H9 (cell line): ENCODE measurements at regions not wholly inside any gene's neighbourhood (a gene's known extent, or its start where the extent isn't known, plus 50 kb on each side); places are given as distances from the start of the nearest gene placed in this dataset.

Experiments
- DNase-seq: peaks from one replicate; pipeline ENCODE4 v3.0.0-alpha.2; 2017
- H2AFZ ChIP-seq: one replicate; pipeline ENCODE4 v1.6.1; 2013; ENCODE audit warnings: mild to moderate bottlenecking, low read length, control low read depth, moderate library complexity
- H2AK5ac ChIP-seq: 2 replicates; pipeline ENCODE4 v1.6.1; 2013; ENCODE audit warnings: low read length, control low read depth, mixed read lengths; ENCODE audit not compliant: insufficient read length
- H2BK120ac ChIP-seq: one replicate; pipeline ENCODE4 v1.6.1; 2013; ENCODE audit warnings: low read depth, mild to moderate bottlenecking, low read length, control low read depth, inconsistent platforms; ENCODE audit not compliant: poor library complexity, severe bottlenecking
- H2BK12ac ChIP-seq: 2 replicates; pipeline ENCODE4 v1.6.1; 2013; ENCODE audit warnings: low read length, control low read depth, mixed read lengths, low read depth; ENCODE audit not compliant: insufficient read length
- H2BK15ac ChIP-seq: 2 replicates; pipeline ENCODE4 v1.6.1; 2013; ENCODE audit warnings: low read depth, low read length, control low read depth
- H2BK20ac ChIP-seq: one replicate; pipeline ENCODE4 v1.6.1; 2013; ENCODE audit warnings: low read depth, mild to moderate bottlenecking, low read length, control low read depth, inconsistent platforms; ENCODE audit not compliant: poor library complexity, severe bottlenecking
- H2BK5ac ChIP-seq: 2 replicates; pipeline ENCODE4 v1.6.1; 2013; ENCODE audit warnings: low read length, control low read depth, mixed read lengths; ENCODE audit not compliant: insufficient read length
- H3K14ac ChIP-seq: 2 replicates; pipeline ENCODE4 v1.6.1; 2013; ENCODE audit warnings: low read length, control low read depth; ENCODE audit not compliant: insufficient read depth
- H3K18ac ChIP-seq: 2 replicates; pipeline ENCODE4 v1.6.1; 2013; ENCODE audit warnings: low read depth, mild to moderate bottlenecking, mixed read lengths, low read length, control low read depth; ENCODE audit not compliant: insufficient read length
- H3K23ac ChIP-seq: 2 replicates; pipeline ENCODE4 v1.6.1; 2013; ENCODE audit warnings: low read length, control low read depth, mixed read lengths, low read depth; ENCODE audit not compliant: insufficient read length
- H3K23me2 ChIP-seq: 2 replicates; pipeline ENCODE4 v1.6.1; 2013; ENCODE audit warnings: low read depth, mild to moderate bottlenecking, mixed read lengths, low read length, control low read depth; ENCODE audit not compliant: insufficient read length, poor library complexity, severe bottlenecking
- H3K27ac ChIP-seq: 2 replicates; pipeline ENCODE4 v1.5.1; 2013; ENCODE audit warnings: low read length, control low read depth, mixed read lengths, low read depth; ENCODE audit not compliant: insufficient read length
- H3K27me3 ChIP-seq: 2 replicates; pipeline ENCODE4 v1.6.1; 2013; ENCODE audit warnings: low read length, control low read depth, inconsistent platforms; ENCODE audit not compliant: insufficient read depth
- H3K4ac ChIP-seq: 2 replicates; pipeline ENCODE4 v1.6.1; 2013; ENCODE audit warnings: low read depth, mild to moderate bottlenecking, control low read depth, inconsistent platforms, low read length, moderate library complexity
- H3K4me1 ChIP-seq: 2 replicates; pipeline ENCODE4 v1.6.1; 2013; ENCODE audit warnings: low read length, control low read depth, inconsistent platforms; ENCODE audit not compliant: insufficient read depth
- H3K4me2 ChIP-seq: 2 replicates; pipeline ENCODE4 v1.6.1; 2013; ENCODE audit warnings: low read length, control low read depth, mixed read lengths; ENCODE audit not compliant: insufficient read length, insufficient read depth
- H3K56ac ChIP-seq: 2 replicates; pipeline ENCODE4 v1.6.1; 2013; ENCODE audit warnings: low read depth, mild to moderate bottlenecking, mixed read lengths, low read length, control low read depth; ENCODE audit not compliant: insufficient read length
- H3K79me1 ChIP-seq: 2 replicates; pipeline ENCODE4 v1.6.1; 2013; ENCODE audit warnings: low read depth, mild to moderate bottlenecking, moderate library complexity, low read length, control low read depth, inconsistent platforms; ENCODE audit not compliant: insufficient read depth, poor library complexity, severe bottlenecking
- H3K79me2 ChIP-seq: 2 replicates; pipeline ENCODE4 v1.6.1; 2013; ENCODE audit warnings: low read length, control low read depth, inconsistent platforms; ENCODE audit not compliant: insufficient read depth
- H3K9ac ChIP-seq: 2 replicates; pipeline ENCODE4 v1.6.1; 2013; ENCODE audit warnings: low read length, control low read depth, mixed read lengths; ENCODE audit not compliant: insufficient read length; ENCODE audit errors: extremely low read depth
- H3K9me3 ChIP-seq: one replicate; pipeline ENCODE4 v1.6.1; 2013; ENCODE audit warnings: low read depth, low read length, inconsistent platforms; ENCODE audit not compliant: control insufficient read depth
- H3T11ph ChIP-seq: one replicate; pipeline ENCODE4 v1.6.1; 2013; ENCODE audit warnings: mild to moderate bottlenecking, low read length, control low read depth, inconsistent platforms
- H4K20me1 ChIP-seq: one replicate; pipeline ENCODE4 v1.6.1; 2013; ENCODE audit not compliant: control insufficient read depth, insufficient read length, insufficient read depth
- H4K5ac ChIP-seq: 2 replicates; pipeline ENCODE4 v1.6.1; 2013; ENCODE audit warnings: low read depth, mild to moderate bottlenecking, mixed read lengths, low read length, control low read depth; ENCODE audit not compliant: insufficient read length
- H4K8ac ChIP-seq: replicated peaks from 2 replicates; pipeline ENCODE4 v1.6.1; 2013; ENCODE audit warnings: low read length, control low read depth, mixed read lengths, low read depth; ENCODE audit not compliant: insufficient read length
- H4K91ac ChIP-seq: 2 replicates; pipeline ENCODE4 v1.6.1; 2013; ENCODE audit warnings: low read depth, mild to moderate bottlenecking, moderate library complexity, mixed read lengths, low read length, control low read depth; ENCODE audit not compliant: insufficient read length
- H3K27ac Mint-ChIP-seq, 3 experiments: 2 replicates in 2 of 3; 3 replicates in 1 of 3; pipeline ENCODE4 v1.8.0; 2020 to 2021; ENCODE audit warnings: mixed read lengths in 3 of 3, mild to moderate bottlenecking in 1 of 3, moderate library complexity in 1 of 3
- H3K27me3 Mint-ChIP-seq: 2 replicates; pipeline ENCODE4 v1.8.0; 2021; ENCODE audit warnings: low read depth, mild to moderate bottlenecking, moderate library complexity, mixed read lengths
- H3K36me3 Mint-ChIP-seq, 3 experiments: 2 replicates in 2 of 3; 3 replicates in 1 of 3; pipeline ENCODE4 v1.8.0; 2020 to 2021; ENCODE audit warnings: low read depth in 3 of 3, mixed read lengths in 3 of 3; ENCODE audit not compliant: insufficient read depth in 1 of 3
- H3K4me1 Mint-ChIP-seq, 2 experiments: 2 replicates each; pipeline ENCODE4 v1.8.0; 2020; ENCODE audit warnings: mixed read lengths in 2 of 2
- H3K4me3 Mint-ChIP-seq, 2 experiments: 2 replicates in 1 of 2; 3 replicates in 1 of 2; pipeline ENCODE4 v1.8.0; 2020 to 2021; ENCODE audit warnings: mild to moderate bottlenecking in 2 of 2, mixed read lengths in 2 of 2, moderate library complexity in 1 of 2
- H3K9me3 Mint-ChIP-seq, 2 experiments: 2 replicates in 1 of 2; 3 replicates in 1 of 2; pipeline ENCODE4 v1.8.0; 2020; ENCODE audit warnings: mild to moderate bottlenecking in 2 of 2, mixed read lengths in 2 of 2, moderate library complexity in 1 of 2
- CTCF ChIP-seq: fragments of 200-600 bp; sonication (generic); conservative IDR thresholded peaks from 3 replicates; pipeline ENCODE4 v1.8.0; 2021; ENCODE audit warnings: antibody characterized with exemption, mild to moderate bottlenecking
- WGBS: extraction: QIAGEN DNeasy Blood & Tissue Kit; methylation state at CpG from one replicate; pipeline ENCODE4 v1.1.7; 2013; ENCODE audit warnings: missing lambda C conversion rate, low lambda C conversion rate, mixed read lengths; ENCODE audit not compliant: insufficient read length; ENCODE audit errors: extremely low coverage; 5-methylcytosine and 5-hydroxymethylcytosine counted together

DNA sequence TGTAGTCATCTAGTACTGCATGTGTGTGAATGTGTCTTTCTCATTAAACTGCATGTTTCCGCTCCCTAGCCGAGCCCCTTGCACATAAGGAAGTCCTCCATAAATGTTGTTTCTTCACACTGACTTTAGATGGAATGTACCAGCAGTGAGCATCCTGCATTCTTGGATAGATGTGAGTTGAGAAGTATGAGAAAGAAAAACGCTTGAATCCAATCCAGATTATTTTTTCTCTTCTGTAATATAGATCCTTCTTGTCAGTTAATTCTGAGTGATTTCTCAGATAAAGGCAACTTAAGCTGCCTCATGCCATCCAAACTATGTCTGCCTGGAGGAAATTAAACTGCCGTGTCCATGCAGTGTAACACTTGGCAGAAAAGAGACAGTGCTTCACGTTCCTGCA lies 268.1 kb upstream of the ISX start:
- no peak overlapping the region for H3K4me3 Mint-ChIP-seq
- H3K23me2 ChIP-seq = no peaks in the 10 kb centered on the region
- DNase-seq = no peak
- no peaks in the 10 kb centered on the region; a peak in 1 of 5 replicates for H3K9me3 Mint-ChIP-seq
- H2BK5ac ChIP-seq = no peak overlapping the region
- H3K27ac ChIP-seq = no peak overlapping the region
- no peaks in the 10 kb centered on the region for H3K9me3 ChIP-seq
- TF ChIP-seq CTCF = no peak
- no CpG with 5 or more reads among the region's 5 CpGs for WGBS
- H3K79me2 ChIP-seq = no peaks in the 10 kb centered on the region
- no peak overlapping the region for H3T11ph ChIP-seq
- no peak overlapping the region for H2BK12ac ChIP-seq
- H3K4me1 ChIP-seq = no peaks in the 10 kb centered on the region
- no peaks in the 10 kb centered on the region for H4K20me1 ChIP-seq
- no peak overlapping the region for H3K23ac ChIP-seq
- no peak overlapping the region for H4K5ac ChIP-seq
- H3K27ac Mint-ChIP-seq = no peak overlapping the region
- peaks cover 5% of the 10 kb centered on the region in 2 experiments; a peak in 3 of 4 replicates for H3K4me1 Mint-ChIP-seq
- H3K56ac ChIP-seq = no peak overlapping the region
- no peaks in the 10 kb centered on the region for H3K79me1 ChIP-seq
- no peak overlapping the region for H3K18ac ChIP-seq
- H4K8ac ChIP-seq = no peak overlapping the region
- H2BK15ac ChIP-seq = no peak overlapping the region
- no peak overlapping the region for H2AFZ ChIP-seq
- no peak overlapping the region for H3K4ac ChIP-seq
- no peak overlapping the region for H2AK5ac ChIP-seq
- no peaks in the 10 kb centered on the region for H3K27me3 ChIP-seq
- H2BK120ac ChIP-seq = no peak overlapping the region
- no peak overlapping the region for H3K9ac ChIP-seq
- no peak overlapping the region for H3K4me2 ChIP-seq
- H3K14ac ChIP-seq = no peak overlapping the region
- peaks cover 10% of the 10 kb centered on the region for H3K27me3 Mint-ChIP-seq
- no peak overlapping the region for H2BK20ac ChIP-seq
- H3K36me3 Mint-ChIP-seq = no peaks in the 10 kb centered on the region; a peak in 1 of 7 replicates
- no peak overlapping the region for H4K91ac ChIP-seq
